HEK293T (cell line): ENCODE measurements at regions not wholly inside any gene's neighbourhood (a gene's known extent, or its start where the extent isn't known, plus 50 kb on each side); places are given as distances from the start of the nearest gene placed in this dataset.

Experiments used
- CTCF ChIA-PET: fragments of 350-600 bp; formaldehyde crosslinking; extraction: SDS; loops from one replicate; lab custom pipeline; 2021; ENCODE audit warnings: antibody characterized with exemption, inconsistent platforms; lab: Yijun Ruan, JAX
- POLR2A ChIA-PET: fragments of 350-600 bp; formaldehyde crosslinking; extraction: SDS; loops from one replicate; lab custom pipeline; 2020; ENCODE audit warnings: antibody characterized with exemption, inconsistent platforms; lab: Yijun Ruan, JAX
- DNase-seq: peaks from one replicate; pipeline ENCODE4 v3.0.0; 2012; ENCODE audit warnings: mixed read lengths; ENCODE audit errors: extremely low spot score
- ARNT ChIP-seq: fragments of 450-650 bp; IDR thresholded peaks from 2 replicates; pipeline ENCODE4 v1.6.1; 2017; ENCODE audit warnings: mild to moderate bottlenecking
- BHLHE40 ChIP-seq: fragments of 450-650 bp; IDR thresholded peaks from 2 replicates; pipeline ENCODE4 v1.6.1; 2016; ENCODE audit warnings: mild to moderate bottlenecking, moderate library complexity, borderline replicate concordance
- CTBP1 ChIP-seq: fragments of 450-650 bp; IDR thresholded peaks from 2 replicates; pipeline ENCODE4 v1.6.1; 2016; ENCODE audit warnings: borderline replicate concordance
- ELF4 ChIP-seq: fragments of 450-650 bp; IDR thresholded peaks from 2 replicates; pipeline ENCODE4 v1.6.1; 2017; ENCODE audit warnings: antibody characterized with exemption
- FOXA1 ChIP-seq: fragments of 450-650 bp; IDR thresholded peaks from 2 replicates; pipeline ENCODE4 v1.6.1; 2016; ENCODE audit warnings: mild to moderate bottlenecking
- FOXK2 ChIP-seq: fragments of 450-650 bp; IDR thresholded peaks from 2 replicates; pipeline ENCODE4 v1.6.1; 2016; ENCODE audit warnings: mild to moderate bottlenecking
- FOXM1 ChIP-seq: fragments of 450-650 bp; IDR thresholded peaks from 2 replicates; pipeline ENCODE4 v1.6.1; 2017; ENCODE audit warnings: mild to moderate bottlenecking, borderline replicate concordance
- HDGF ChIP-seq: fragments of 450-650 bp; IDR thresholded peaks from 2 replicates; pipeline ENCODE4 v1.6.1; 2017; ENCODE audit warnings: antibody characterized with exemption, borderline replicate concordance
- L3MBTL2 ChIP-seq: fragments of 450-650 bp; conservative IDR thresholded peaks from 2 replicates; pipeline ENCODE4 v1.6.1; 2016; ENCODE audit warnings: mild to moderate bottlenecking
- LEF1 ChIP-seq: fragments of 450-650 bp; IDR thresholded peaks from 2 replicates; pipeline ENCODE4 v1.6.1; 2017; ENCODE audit warnings: mild to moderate bottlenecking, borderline replicate concordance
- NFRKB ChIP-seq: fragments of 450-650 bp; IDR thresholded peaks from 2 replicates; pipeline ENCODE4 v1.6.1; 2016; ENCODE audit warnings: mild to moderate bottlenecking, moderate library complexity
- PKNOX1 ChIP-seq: fragments of 450-650 bp; IDR thresholded peaks from 2 replicates; pipeline ENCODE4 v1.6.1; 2016
- SP1 ChIP-seq: fragments of 450-650 bp; IDR thresholded peaks from 2 replicates; pipeline ENCODE4 v1.6.1; 2017
- SUZ12 ChIP-seq: fragments of 450-650 bp; IDR thresholded peaks from 2 replicates; pipeline ENCODE4 v1.6.1; 2016; ENCODE audit warnings: mild to moderate bottlenecking
- TARDBP ChIP-seq: fragments of 450-650 bp; IDR thresholded peaks from 2 replicates; pipeline ENCODE4 v1.6.1; 2016
- ZNF384 ChIP-seq: fragments of 450-650 bp; IDR thresholded peaks from 2 replicates; pipeline ENCODE4 v1.6.1; 2016

- no peak for TF ChIP-seq HDGF
- ChIA-PET POLR2A (no interaction called here), CTCF (interaction anchor here (0.7 kb wide), 1 partner anchor 26 kb away, joined by 3 read pairs; no protein-coding TSS in a partner anchor)
- no peak for DNase-seq
Observed at GRCh38 chr7:27351137-27351536, 108.5 kb downstream of the EVX1 start.

GRCh38 chr7:27351786-27352185, 109.2 kb downstream of the EVX1 start:
- DNase-seq, result no peak
- CTCF ChIA-PET, result no interaction called here
- TF ChIP-seq BHLHE40, result no peak
- TF ChIP-seq CTBP1, result no peak
- no peak for TF ChIP-seq NFRKB
- no peak for TF ChIP-seq FOXK2
- no peak for TF ChIP-seq LEF1
- no peak for TF ChIP-seq TARDBP
- no peak for TF ChIP-seq ZNF384
- TF ChIP-seq PKNOX1, result no peak
- no peak for TF ChIP-seq FOXM1
- TF ChIP-seq SUZ12, result no peak
- TF ChIP-seq L3MBTL2, result no peak
- no peak for TF ChIP-seq HDGF
- no peak for TF ChIP-seq ELF4
- no peak for TF ChIP-seq SP1
- TF ChIP-seq ARNT, result no peak
- no peak for TF ChIP-seq FOXA1
- POLR2A ChIA-PET, result no interaction called here

GRCh38 chr7:27359181-27360125, 116.9 kb downstream of the EVX1 start:
- no peak for TF ChIP-seq CTBP1
- TF ChIP-seq ARNT, result no peak
- no peak for TF ChIP-seq BHLHE40
- no peak for TF ChIP-seq L3MBTL2
- TF ChIP-seq NFRKB, result no peak
- TF ChIP-seq FOXA1, result no peak
- no peak for TF ChIP-seq SP1
- TF ChIP-seq ELF4, result no peak
- no peak for TF ChIP-seq TARDBP
- TF ChIP-seq LEF1, result no peak
- TF ChIP-seq ZNF384, result no peak
- TF ChIP-seq SUZ12, result no peak
- TF ChIP-seq PKNOX1, result no peak
- TF ChIP-seq HDGF, result no peak
- no peak for TF ChIP-seq FOXM1
- TF ChIP-seq FOXK2, result no peak
- ChIA-PET POLR2A (no interaction called here), CTCF (no interaction called here)
- no peak for DNase-seq

- no peak for DNase-seq
- TF ChIP-seq FOXM1 (no peak), HDGF (no peak), SP1 (no peak), NFRKB (no peak), L3MBTL2 (no peak), FOXA1 (no peak), TARDBP (no peak), PKNOX1 (no peak), ARNT (no peak), FOXK2 (no peak), CTBP1 (no peak), ELF4 (no peak)
- POLR2A ChIA-PET, result no interaction called here
- CTCF ChIA-PET, result interaction anchor here (0.7 kb wide), 1 partner anchor 212 kb away, joined by 3 read pairs; no protein-coding TSS in a partner anchor
Observed at GRCh38 chr7:27361522-27361921, 118.9 kb downstream of the EVX1 start.

- POLR2A ChIA-PET, result no interaction called here
- DNase-seq, result no peak
- TF ChIP-seq ZNF384 (no peak), CTBP1 (no peak), SUZ12 (no peak), BHLHE40 (no peak), PKNOX1 (no peak), TARDBP (no peak), FOXK2 (no peak), ARNT (no peak), ELF4 (no peak), NFRKB (no peak), LEF1 (no peak), FOXA1 (no peak), L3MBTL2 (no peak), SP1 (no peak), FOXM1 (no peak), HDGF (no peak)
- CTCF ChIA-PET, result interaction anchor here (0.7 kb wide), 1 partner anchor 212 kb away, joined by 3 read pairs; no protein-coding TSS in a partner anchor
Observed at GRCh38 chr7:27362026-27362425, 119.4 kb downstream of the EVX1 start.
